HT1080 (cell line): ENCODE measurements at regions not wholly inside any gene's neighbourhood (a gene's known extent, or its start where the extent isn't known, plus 50 kb on each side); places are given as distances from the start of the nearest gene placed in this dataset.
"Not testable (repeated sequence)": the region's sequence is repeated elsewhere in the genome, so short reads cannot be mapped to it uniquely, and the experiment has no call there.

Experiments used
- DNase-seq: peaks from one replicate; pipeline ENCODE4 v3.0.0-alpha.2; 2015; ENCODE audit warnings: low read depth

DNA sequence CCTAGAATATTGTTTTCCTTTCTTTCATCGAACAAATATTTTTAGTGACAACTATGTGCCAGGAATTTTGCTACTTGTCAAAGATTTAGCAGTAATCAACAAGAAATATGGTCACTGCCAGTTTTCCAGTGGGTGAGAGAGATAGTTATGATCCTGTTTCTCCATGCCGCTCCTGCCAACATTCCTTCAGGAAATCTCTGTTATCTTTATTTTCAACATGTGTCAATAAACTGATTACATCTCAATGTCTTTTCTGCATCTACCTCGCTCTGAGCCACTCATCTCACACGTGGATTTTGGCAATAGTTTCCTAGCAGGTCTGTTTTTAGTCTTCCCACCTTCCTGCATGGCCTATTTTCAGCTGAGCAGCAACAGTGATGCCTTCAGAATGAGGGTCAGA is 650.0 kb upstream of the STXBP6 start:
- no peak for DNase-seq

DNA sequence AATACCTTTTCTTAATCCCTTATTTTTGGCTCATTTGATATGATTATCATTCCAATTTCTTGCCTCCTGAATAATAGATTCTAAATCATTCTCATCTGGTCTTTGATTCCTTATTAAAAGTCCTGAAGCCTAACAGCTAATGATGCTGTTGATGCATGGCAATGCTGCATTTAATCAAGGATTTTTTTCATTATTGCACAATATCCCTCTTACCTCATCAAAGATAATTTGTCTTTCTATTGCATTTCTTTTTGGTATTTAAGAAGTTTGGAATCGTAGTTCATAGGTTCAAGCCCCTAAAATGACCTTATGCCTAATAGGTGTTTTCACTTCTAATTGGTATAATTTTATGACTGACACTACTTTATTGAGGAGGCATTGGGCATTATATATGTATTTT is 648.2 kb upstream of the STXBP6 start:
- DNase-seq: no peak

GRCh38 chr14:25696176-25696575 is 646.2 kb upstream of the STXBP6 start:
- DNase-seq: no peak

DNA sequence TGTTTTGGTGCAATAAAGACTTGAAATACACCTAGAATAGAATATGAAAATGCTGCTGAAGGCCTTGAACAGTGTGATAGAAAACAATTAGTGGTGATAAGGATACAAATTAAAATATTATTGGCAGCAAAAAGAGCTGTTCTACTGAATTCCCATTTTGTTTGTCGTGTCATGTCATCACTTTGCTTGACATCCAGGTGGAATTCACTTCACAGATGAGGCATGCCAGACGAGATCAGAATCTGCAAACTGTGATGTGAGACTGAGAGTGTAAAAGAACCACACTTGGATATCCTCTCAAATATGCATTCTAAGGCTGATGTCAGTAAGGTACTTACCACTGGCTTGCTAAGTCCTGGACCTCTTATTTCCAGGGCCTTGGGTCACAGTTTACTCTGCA is 635.1 kb upstream of the STXBP6 start:
- no peak for DNase-seq

DNA sequence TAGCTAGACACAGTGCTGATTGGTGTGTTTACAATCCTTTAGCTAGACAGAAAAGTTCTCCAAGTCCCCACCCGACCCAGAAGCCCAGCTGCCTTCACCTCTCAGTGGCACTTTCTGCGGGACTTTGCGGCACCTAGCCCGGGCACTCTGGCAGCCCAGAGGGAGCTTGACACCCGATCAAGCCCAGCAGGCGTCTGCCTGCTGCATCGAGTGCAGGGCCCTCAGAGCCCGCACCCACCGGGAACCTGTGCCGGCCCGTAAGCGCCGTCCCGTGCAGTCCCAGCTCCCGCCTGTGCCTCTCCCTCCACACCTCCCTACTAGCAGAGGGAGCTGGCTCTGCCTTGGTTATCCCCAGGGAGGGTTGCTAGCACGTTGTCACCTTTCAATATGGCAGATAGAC is 631.0 kb upstream of the STXBP6 start:
- DNase-seq: no peak

DNA sequence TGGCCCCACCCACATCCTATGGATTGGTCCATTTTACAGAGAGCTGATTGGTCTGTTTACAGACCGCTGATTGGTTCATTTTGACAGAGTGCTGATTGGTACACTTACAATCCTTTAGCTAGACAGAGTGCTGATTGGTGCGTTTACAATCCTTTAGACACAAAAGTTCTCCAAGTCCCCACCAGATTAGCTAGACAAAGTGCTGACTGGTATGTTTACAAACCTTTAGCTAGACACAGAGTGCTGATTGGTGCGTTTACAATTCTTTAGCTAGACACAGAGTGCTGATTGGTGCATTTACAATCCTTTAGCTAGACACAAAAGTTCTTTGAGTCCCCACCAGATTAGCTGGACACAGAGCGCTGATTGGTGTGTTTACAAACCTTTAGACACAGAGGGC is 630.6 kb upstream of the STXBP6 start:
- not testable (repeated sequence) for DNase-seq

GRCh38 chr14:25677111-25677510 is 627.2 kb upstream of the STXBP6 start:
- no peak for DNase-seq

DNA sequence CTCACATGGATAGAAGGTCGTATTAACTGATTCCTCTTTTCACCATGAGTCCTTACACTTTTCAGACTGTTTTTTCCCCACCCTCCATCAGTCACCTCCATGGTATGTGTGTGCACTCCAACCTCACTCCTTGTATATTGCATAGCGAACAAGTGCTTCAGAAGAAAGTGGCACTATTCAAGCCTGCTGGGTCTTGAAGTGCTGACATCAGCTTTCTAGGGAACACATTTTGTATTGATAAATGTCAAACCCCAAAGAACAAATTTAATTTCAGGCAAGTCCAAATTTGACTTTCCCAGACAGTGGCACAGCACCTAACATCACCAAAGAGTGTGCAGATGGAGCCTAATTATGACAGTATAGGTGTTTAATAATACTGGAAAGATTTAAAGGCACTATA is 617.4 kb upstream of the STXBP6 start:
- DNase-seq: no peak

- no peak for DNase-seq
These were observed 616.9 kb upstream of the STXBP6 start for GRCh38 chr14:25666877-25667276.

DNA sequence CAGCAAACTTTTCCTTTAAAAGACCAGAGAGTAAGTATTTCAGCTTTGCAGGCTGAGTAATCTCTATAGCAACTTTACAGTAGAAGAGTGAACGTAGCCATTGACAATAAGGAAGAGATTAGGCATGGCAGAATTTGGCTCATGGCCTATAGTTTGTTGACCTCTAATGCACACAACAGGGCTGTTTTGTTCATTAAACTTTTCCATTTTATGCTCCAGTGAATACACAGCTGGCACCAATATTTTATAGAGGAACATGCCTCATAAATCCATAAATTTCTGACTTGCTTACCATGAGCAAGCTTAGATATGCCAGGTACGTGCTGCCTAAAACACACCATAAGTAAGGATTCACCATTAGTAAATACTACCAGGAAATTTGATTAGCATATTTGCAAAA is 609.0 kb upstream of the STXBP6 start:
- no peak for DNase-seq

DNA sequence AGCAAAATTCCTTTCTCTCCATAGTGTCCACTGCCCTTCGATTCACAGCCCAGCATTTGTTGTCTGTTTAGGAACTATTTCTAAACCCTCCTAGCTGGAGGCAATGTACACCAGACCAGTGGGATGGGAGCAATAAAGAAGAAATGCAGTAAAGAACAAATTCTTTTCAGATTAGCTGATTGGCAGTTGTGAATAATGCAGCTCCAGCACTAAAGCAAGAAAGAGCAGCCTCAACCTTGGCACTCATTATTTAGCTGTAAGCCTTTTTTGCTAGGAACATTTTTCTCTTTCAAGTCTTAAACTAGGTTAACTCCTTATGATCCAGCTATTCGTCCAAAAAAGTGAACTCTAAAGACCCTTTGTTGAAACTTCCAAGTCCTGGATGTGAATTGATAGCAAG is 580.5 kb upstream of the STXBP6 start:
- no peak for DNase-seq

DNA sequence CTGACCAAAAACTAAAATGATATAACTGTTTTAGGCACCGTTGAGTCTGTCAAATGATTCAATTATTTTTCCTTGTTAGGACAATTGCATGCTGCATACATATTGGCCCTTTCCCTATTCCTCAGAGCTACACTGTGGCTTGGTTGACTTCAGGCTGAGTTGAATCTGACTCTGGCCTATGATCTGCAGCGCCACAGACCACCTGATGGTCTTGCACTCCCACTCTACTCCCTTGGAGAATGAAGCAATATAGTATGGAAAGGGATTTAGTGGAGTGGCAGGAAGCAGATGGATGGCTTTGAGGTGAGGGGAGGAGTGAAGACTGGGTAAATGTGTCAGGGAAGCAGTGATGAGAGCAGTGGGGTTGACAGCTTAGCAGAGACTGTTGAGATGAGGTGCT is 579.0 kb upstream of the STXBP6 start:
- no peak for DNase-seq

DNA sequence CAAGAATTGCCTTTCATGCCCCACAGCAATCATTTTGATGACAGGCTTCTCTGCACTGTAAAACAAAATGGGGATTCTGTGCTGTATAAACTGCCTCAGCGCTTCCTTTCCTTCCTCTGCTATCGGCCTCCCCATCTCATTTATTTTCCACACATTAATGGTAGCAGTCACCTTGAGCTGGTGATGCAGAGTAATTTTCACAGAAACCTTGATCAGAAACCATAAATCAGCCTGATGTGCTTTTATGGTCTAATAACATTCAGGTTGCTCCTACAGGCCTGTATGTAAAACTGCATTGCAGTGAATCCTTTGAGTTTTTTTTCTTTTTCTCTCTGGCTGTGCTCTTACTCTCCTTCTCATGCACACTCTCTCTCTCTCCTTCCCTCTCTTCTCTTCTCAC is 578.4 kb upstream of the STXBP6 start:
- DNase-seq: no peak

GRCh38 chr14:25626986-25627385 is 577.0 kb upstream of the STXBP6 start:
- no peak for DNase-seq

- DNase-seq: no peak
These were observed 572.8 kb upstream of the STXBP6 start for GRCh38 chr14:25622763-25623162.

GRCh38 chr14:25620515-25620914 is 570.6 kb upstream of the STXBP6 start:
- DNase-seq: no peak

DNA sequence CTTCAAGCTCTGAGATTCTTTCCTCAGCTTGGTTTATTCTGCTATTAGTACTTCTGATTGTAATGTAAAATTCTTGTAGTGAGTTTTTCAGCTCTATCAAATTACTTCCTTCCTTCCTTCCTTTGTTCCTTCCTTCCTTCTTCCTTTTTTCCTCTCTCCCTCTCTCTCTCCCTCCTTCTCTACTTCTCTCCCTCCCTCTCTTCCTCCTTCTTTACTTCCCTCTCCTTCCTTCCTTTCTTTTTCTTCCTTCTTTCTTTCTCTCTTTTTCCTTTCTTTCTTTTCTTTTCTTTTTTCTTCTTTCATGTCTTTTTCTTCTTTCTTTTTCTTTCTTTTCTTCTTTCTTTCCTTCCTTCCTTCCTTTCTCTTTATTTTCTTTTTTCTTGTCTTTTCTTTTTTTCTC is 565.2 kb upstream of the STXBP6 start:
- no peak for DNase-seq

GRCh38 chr14:25607192-25607591 is 557.2 kb upstream of the STXBP6 start:
- no peak for DNase-seq

DNA sequence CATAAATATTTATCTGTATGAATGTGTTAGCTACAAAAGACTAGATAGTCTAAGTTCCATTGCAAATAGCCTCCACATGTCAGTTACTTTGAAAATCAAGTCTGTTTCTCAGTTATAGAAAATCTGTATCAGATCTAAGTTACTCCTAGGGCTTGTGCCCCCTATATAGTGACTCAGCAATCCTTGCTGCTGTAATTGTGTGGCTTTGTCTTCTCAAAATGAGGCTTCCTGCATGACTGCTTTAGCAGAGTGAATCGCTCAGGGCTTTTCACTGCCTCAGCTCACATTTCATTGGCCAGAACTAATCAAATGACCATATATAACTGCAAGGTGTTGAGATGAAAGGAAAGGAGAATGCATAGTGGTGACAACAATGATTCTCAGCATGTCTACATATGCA is 552.2 kb upstream of the STXBP6 start:
- no peak for DNase-seq

GRCh38 chr14:25588751-25589150 is 538.8 kb upstream of the STXBP6 start:
- peak; percentile 2 for DNase-seq

GRCh38 chr14:25574628-25575325 is 524.8 kb upstream of the STXBP6 start:
- no peak for DNase-seq

DNA sequence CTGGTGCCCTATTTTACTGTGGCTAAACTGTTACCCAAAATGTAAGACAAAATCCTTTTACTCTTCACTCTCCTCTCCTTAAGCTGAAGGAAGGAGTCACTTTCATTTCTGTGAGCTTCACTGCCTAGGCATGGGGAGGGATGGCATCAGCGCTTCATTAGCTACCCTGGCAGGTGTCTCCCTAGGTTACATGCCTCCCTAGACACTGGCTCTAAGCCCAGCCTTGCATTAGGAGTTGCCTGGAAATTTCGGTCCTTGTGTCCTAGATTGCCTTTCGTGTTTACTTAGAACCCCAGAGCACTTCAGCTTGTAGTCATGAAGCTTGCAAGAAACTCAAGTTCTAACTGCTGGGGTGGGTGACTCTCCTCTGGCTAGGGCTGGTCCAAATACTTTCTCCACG is 520.5 kb upstream of the STXBP6 start:
- DNase-seq: no peak

GRCh38 chr14:25557466-25557865 is 507.5 kb upstream of the STXBP6 start:
- no peak for DNase-seq

DNA sequence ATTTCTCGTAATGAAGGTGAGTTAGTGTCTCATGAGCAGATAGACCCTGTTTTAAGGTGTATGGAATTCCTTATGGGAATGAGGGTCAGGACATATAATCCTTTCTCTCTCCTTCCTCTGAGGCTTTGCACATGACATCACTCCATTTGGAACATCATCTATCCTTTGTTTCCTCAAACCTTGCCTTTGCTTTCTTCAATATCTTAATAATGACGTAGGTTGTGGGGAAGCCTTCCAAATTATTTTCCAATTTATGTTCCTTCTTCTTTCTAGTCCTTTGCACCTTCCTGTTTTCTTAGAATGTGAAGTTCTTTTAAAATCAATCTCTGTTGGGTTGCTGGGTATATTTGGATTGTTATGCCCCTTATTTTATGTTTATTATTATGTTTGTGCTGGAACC is 502.9 kb upstream of the STXBP6 start:
- no peak for DNase-seq
